AG04450 (cell line): ENCODE measurements at regions not wholly inside any gene's neighbourhood (a gene's known extent, or its start where the extent isn't known, plus 50 kb on each side); places are given as distances from the start of the nearest gene placed in this dataset.
A peak's percentile ranks its signal among the peaks of the same experiment; 100 is the strongest.

Experiments used
- CTCF ChIA-PET: fragments of 300-600, 350-600 bp; formaldehyde crosslinking; extraction: SDS; loops from one replicate; lab custom pipeline; 2022; ENCODE audit warnings: antibody characterized with exemption, inconsistent platforms; lab: Charles Lee
- POLR2A ChIA-PET: fragments of 350-600 bp; formaldehyde crosslinking; extraction: SDS; loops from one replicate; lab custom pipeline; 2021; ENCODE audit warnings: antibody characterized with exemption, inconsistent platforms; lab: Yijun Ruan, JAX
- DNase-seq: peaks from one replicate; pipeline ENCODE4 v3.0.0-alpha.2; 2011; ENCODE audit warnings: low read depth, low spot score
- H3K27ac ChIP-seq: one replicate; pipeline ENCODE4 v1.5.1; 2012; ENCODE audit warnings: low read depth, low read length, control low read depth
- H3K27me3 ChIP-seq: one replicate; pipeline ENCODE4 v1.6.0; 2012; ENCODE audit warnings: low read length; ENCODE audit not compliant: control insufficient read depth, insufficient read depth
- H3K4me3 ChIP-seq: 2 replicates; pipeline ENCODE4 v1.5.1; 2011; ENCODE audit warnings: mild to moderate bottlenecking, low read depth, low read length, control low read depth
- H3K9me3 ChIP-seq: 2 replicates; pipeline ENCODE4 v1.5.1; 2012; ENCODE audit warnings: low read length; ENCODE audit not compliant: control insufficient read depth, insufficient read depth
- TF ChIP-seq, protein P1 (sequence below): IDR thresholded peaks from 2 replicates; pipeline ENCODE4 v1.5.1; 2011; ENCODE audit warnings: low read depth, low read length, control low read depth, inconsistent platforms

DNA sequence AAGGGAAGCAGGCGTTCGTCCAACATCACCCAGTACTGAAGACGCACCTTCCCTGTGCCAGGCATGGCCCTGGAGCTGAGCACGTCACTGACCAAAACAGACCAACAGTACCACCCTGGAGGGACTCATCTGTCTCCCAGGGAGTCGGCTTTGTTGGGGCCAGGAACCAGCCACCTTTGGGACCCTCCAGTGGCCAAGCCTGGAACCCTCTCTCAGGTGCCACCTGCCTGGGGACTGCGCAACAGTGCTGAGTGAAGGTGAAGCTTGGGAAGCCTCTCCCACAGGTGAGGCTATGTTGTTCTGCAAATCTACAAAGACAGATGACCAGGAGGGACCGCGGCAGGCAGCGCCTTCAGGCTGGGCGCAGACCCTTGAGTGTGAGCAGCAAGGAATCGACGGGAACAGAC, 91.4 kb upstream of the OTOS start:
- no peak for DNase-seq
- TF ChIP-seq, protein P1, sequence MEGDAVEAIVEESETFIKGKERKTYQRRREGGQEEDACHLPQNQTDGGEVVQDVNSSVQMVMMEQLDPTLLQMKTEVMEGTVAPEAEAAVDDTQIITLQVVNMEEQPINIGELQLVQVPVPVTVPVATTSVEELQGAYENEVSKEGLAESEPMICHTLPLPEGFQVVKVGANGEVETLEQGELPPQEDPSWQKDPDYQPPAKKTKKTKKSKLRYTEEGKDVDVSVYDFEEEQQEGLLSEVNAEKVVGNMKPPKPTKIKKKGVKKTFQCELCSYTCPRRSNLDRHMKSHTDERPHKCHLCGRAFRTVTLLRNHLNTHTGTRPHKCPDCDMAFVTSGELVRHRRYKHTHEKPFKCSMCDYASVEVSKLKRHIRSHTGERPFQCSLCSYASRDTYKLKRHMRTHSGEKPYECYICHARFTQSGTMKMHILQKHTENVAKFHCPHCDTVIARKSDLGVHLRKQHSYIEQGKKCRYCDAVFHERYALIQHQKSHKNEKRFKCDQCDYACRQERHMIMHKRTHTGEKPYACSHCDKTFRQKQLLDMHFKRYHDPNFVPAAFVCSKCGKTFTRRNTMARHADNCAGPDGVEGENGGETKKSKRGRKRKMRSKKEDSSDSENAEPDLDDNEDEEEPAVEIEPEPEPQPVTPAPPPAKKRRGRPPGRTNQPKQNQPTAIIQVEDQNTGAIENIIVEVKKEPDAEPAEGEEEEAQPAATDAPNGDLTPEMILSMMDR, result no peak
- Histone ChIP-seq H3K9me3 (peaks cover 18% of the 10 kb centered on the region), H3K27ac (no peak overlapping the region), H3K27me3 (peaks cover 6% of the 10 kb centered on the region), H3K4me3 (no peak overlapping the region)
- POLR2A ChIA-PET, result no interaction called here
- CTCF ChIA-PET, result interaction anchor here (0.9 to 3.6 kb wide), 10 partner anchors 10 to 265 kb away, joined by 3 to 40 read pairs (median 6); partner anchors contain the start of gene GPC1

DNA sequence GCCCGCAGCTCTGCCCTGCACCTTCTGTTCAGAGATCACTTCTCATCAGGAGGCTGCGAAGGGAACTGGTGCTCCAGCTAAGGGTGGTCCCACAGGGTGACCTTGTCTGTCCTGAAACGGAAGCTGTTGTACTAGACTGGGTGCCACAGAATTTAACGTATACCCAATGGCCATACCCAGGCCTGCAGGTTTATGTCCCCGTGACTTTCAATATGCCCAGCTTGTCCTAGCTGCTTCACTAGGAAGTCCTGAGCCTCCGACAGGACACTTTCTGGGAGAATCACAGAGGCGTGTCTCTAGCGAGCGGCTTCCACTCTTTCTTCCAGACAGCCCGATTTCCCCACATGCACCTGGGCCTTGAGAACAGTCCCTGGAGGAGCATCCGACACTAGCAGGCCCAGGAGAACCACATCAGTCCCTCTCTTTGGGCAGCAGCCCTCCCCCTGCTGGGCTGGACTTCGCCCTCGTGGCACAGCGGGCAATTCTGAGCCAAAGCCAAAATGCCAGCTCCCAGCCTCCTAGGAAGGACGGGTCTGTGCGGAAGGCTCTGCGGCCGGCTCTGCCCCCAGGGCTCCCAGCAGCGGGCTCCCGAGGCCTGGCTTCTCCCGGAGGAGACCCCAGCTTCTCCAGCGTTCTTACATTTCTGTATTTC, 91.9 kb upstream of the OTOS start:
- no peak for DNase-seq
- peaks cover 18% of the 10 kb centered on the region for H3K9me3 ChIP-seq
- ChIA-PET CTCF (interaction anchor here (0.6 to 3.6 kb wide), 26 partner anchors 9 to 957 kb away, joined by 3 to 40 read pairs (median 5); partner anchors contain the start of gene GPC1), POLR2A (interaction anchor here (0.7 kb wide), 1 partner anchor 80 kb away, joined by 3 read pairs; no protein-coding TSS in a partner anchor)
- H3K4me3 ChIP-seq, result no peak overlapping the region
- H3K27me3 ChIP-seq, result peaks cover 6% of the 10 kb centered on the region
- no peak overlapping the region for H3K27ac ChIP-seq
- TF ChIP-seq, protein P1, result no peak

DNA sequence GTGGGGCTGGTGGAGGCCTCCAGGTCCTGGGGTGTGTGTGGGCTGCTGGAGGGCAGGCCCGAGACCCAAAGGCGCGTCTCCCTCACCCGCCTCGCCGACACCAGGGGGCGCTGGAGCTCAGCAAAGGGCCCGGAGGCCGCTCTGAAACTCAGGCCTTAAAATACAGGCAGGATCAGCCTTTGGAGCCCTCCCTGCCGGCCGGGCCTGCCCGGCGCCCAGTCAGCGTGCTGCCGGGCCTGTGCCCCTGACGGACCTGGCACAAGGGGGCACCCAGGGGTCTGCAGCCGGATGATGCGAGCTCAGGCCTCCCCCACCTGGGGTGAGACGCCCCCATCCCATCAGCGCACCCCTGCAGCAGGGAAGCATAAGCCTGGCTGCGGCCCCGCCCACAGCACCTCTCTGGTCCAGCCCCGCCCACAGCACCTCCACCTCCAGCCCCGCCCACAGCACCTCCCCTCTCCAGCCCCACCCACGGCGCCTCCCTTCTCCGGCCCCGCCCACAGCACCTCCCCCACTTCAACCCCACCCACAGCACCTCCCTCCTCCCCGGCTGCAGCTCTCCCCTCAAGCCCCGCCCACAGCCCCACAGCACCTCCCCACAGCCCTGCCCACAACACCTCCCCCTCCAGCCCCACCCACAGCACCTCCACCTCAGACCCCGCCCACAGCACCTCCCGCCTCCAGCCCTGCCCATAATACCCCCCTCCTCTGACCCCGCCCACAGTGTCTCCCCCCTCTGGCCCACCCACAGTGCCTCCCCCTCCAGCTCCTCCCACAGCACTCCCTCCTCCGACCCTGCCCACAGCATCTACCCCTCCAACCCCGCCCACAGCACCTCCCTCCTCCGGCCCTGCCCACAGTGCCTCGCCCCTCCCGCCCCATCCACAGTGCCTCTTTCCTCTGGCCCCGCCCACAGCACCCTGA, 92.8 kb upstream of the OTOS start:
- H3K27me3 ChIP-seq, result peaks cover 3% of the 10 kb centered on the region
- H3K4me3 ChIP-seq, result peak overlapping the region; percentile 45
- ChIA-PET POLR2A (interaction anchor here (0.7 kb wide), 2 partner anchors 79 to 203 kb away, joined by 3 read pairs; no protein-coding TSS in a partner anchor), CTCF (interaction anchor here (0.5 to 3.6 kb wide), 26 partner anchors 8 to 958 kb away, joined by 3 to 40 read pairs (median 5); partner anchors contain the start of genes GPC1 and NDUFA10)
- peaks cover 14% of the 10 kb centered on the region for H3K9me3 ChIP-seq
- DNase-seq, result no peak
- TF ChIP-seq, protein P1, result peak; percentile 92
- H3K27ac ChIP-seq, result no peak overlapping the region

DNA sequence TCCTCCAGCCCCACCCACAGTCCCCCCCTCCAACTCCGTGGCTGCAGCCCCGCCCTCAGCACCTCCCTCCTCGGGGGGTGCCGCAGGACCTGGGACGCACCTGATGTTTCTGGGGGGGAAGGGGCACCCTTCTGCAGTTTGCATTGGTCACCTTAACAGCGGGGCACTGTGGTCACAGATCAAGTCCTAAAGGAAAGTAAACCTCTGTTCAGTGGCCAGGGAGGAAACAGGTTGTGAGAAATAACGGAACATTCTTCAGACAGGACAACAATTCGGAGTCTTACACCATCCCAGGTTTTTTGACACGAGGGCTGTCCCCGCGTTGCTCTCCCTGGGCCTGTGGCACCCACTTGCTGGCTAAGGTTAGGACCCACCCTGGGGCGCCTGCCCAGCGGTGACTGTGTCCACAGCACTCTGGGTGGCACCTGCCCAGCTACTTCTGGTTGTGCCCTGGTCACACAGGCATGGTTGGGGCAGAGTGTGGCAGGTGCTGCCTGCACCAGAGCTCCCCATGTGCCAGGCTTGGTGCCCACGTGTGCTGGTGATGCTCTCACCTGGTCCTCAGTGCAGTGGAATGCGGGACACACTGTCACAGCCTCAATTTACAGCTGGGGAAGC, 93.5 kb upstream of the OTOS start:
- POLR2A ChIA-PET, result no interaction called here
- H3K27me3 ChIP-seq, result peaks cover 3% of the 10 kb centered on the region
- CTCF ChIA-PET, result interaction anchor here (1.0 to 3.6 kb wide), 3 partner anchors 55 to 205 kb away, joined by 3 to 31 read pairs (median 5); partner anchors contain the start of gene GPC1
- peaks cover 7% of the 10 kb centered on the region for H3K9me3 ChIP-seq
- no peak overlapping the region for H3K27ac ChIP-seq
- no peak overlapping the region for H3K4me3 ChIP-seq
- no peak for DNase-seq
- TF ChIP-seq, protein P1, result no peak
